ENCODE measurements at regions not wholly inside any gene's neighbourhood (a gene's known extent, or its start where the extent isn't known, plus 50 kb on each side); places are given as distances from the start of the nearest gene placed in this dataset.

DNA sequence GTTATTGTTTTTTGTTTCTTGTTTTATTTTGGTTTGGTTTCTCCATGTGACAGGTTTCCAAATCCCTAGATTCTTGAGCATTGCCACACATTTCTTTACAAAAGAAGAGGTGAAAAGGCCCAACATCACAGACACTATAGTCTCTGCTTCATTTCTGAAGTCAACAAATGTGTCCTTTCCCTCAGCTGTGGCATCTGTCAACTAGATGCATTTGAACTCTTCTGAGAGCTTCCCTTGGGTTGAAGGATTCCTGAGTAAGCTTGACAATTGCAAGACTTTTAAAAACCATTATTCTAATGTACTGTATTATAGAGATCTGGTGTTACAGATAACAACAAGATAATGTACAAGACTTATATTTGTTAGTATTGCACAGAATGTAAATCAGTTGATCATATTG, 703.3 kb upstream of the PKDCC start:
- TF ChIP-seq, protein P1, sequence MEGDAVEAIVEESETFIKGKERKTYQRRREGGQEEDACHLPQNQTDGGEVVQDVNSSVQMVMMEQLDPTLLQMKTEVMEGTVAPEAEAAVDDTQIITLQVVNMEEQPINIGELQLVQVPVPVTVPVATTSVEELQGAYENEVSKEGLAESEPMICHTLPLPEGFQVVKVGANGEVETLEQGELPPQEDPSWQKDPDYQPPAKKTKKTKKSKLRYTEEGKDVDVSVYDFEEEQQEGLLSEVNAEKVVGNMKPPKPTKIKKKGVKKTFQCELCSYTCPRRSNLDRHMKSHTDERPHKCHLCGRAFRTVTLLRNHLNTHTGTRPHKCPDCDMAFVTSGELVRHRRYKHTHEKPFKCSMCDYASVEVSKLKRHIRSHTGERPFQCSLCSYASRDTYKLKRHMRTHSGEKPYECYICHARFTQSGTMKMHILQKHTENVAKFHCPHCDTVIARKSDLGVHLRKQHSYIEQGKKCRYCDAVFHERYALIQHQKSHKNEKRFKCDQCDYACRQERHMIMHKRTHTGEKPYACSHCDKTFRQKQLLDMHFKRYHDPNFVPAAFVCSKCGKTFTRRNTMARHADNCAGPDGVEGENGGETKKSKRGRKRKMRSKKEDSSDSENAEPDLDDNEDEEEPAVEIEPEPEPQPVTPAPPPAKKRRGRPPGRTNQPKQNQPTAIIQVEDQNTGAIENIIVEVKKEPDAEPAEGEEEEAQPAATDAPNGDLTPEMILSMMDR (conservative IDR thresholded peaks at IDR 0.05; ENCODE audit: control insufficient read depth, insufficient read depth, low read depth, low read length) = no peak
- DNase-seq (ENCODE audit: low read depth) = no peak
- H3K4me3 ChIP-seq (ENCODE audit: control insufficient read depth, low read depth, low read length) = no peak overlapping the region

DNA sequence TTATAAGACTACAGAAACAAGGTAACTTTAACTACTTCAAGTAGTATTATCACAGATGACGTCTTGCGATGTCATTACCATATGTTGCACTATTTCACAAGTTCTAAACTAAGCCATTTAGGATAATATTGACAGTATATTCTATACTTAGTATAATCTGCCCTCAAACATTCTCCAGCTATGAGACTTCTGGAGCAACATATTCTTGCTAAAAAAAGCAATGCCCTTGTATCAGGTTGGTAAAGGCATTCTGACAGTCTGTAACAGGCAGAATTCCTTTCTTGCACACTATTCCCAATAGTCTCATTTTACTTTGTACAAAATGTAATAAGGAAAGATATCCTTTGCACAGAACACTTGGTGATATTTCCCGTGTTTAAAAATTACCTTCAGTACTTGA, 694.8 kb upstream of the PKDCC start:
- no peak overlapping the region for H3K4me3 ChIP-seq (ENCODE audit: control insufficient read depth, low read depth, low read length)
- TF ChIP-seq, protein P1 (conservative IDR thresholded peaks at IDR 0.05; ENCODE audit: control insufficient read depth, insufficient read depth, low read depth, low read length) = no peak
- DNase-seq (ENCODE audit: low read depth) = no peak

DNA sequence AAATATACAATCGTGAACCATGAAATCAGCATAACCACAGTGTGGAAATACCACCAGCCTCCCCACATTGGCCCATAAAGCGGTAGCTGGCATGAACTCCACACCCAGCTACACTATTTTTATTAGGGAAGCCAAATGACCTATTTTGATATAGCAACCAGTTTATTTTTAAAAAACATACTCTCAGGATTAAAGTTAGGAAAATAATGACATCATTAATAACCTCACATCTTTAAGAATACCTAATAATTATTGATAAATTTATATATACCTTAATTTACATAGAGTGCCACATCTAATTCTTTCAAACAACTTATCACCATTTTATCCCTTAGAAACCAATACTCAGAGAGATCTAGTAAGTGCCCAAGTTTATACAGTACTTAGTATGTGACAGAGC, 692.0 kb upstream of the PKDCC start:
- no peak for DNase-seq (ENCODE audit: low read depth)
- H3K4me3 ChIP-seq (ENCODE audit: control insufficient read depth, low read depth, low read length) = no peak overlapping the region
- TF ChIP-seq, protein P1 (conservative IDR thresholded peaks at IDR 0.05; ENCODE audit: control insufficient read depth, insufficient read depth, low read depth, low read length) = no peak

DNA sequence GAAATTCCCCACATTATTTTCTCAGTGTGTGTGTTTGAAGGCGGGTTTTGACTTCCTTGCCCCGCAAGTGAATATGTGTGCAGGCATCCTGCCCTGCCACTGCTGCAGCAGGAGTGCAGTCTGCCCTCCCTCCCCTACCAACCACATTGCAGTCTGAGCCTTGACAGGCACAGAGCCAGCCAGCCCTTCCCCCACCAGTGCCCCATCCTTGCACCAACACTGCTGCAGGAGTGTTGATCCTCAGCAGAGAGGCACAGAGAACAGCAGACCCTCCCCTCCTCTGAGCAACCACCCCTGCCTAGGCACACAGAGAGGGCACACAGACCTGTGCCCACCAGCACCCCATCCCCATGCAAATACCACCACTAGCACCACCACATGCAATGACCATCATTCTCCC, 683.0 kb upstream of the PKDCC start:
- no peak overlapping the region for H3K4me3 ChIP-seq (ENCODE audit: control insufficient read depth, low read depth, low read length)
- TF ChIP-seq, protein P1 (conservative IDR thresholded peaks at IDR 0.05; ENCODE audit: control insufficient read depth, insufficient read depth, low read depth, low read length) = no peak
- no peak for DNase-seq (ENCODE audit: low read depth)

DNA sequence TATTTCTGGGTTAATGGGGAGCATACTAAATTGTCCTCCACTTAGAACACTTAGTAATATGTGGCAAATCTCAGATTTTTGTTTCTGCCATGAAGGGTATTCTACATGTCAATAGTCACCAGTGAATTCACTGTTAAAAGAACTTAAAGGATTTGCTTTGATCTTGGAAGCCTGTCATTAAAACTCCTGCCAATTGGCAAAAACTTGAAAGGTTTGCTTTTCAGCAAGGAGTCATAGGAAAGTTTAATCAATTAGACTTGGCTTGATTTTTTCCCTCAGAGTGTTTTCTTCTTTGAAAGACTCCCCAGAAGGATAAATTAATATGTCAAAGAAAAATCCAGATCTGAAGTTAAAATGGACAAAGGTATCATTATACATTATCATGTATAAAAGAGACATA, 671.9 kb upstream of the PKDCC start:
- no peak for DNase-seq (ENCODE audit: low read depth)
- TF ChIP-seq, protein P1 (conservative IDR thresholded peaks at IDR 0.05; ENCODE audit: control insufficient read depth, insufficient read depth, low read depth, low read length) = no peak
- no peak overlapping the region for H3K4me3 ChIP-seq (ENCODE audit: control insufficient read depth, low read depth, low read length)

DNA sequence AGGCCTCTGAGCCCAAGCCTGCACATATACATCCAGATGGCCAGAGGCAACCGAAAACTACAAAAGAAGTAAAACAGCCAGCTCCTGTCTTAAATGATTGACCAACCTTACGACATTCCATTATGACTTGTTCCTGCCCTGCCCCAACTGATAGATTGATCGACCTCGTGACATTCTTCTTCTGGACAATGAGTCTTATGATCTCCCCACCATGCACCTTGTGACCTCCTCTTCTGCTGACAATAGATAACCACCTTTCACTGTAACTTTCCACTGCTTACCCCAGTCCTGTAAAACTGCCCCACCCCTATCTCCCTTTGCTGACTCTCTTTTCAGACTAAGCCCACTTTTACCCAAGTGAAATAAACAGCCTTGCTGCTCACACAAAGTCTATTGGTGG, 670.0 kb upstream of the PKDCC start:
- no peak for DNase-seq (ENCODE audit: low read depth)
- H3K4me3 ChIP-seq (ENCODE audit: control insufficient read depth, low read depth, low read length) = no peak overlapping the region
- TF ChIP-seq, protein P1 (conservative IDR thresholded peaks at IDR 0.05; ENCODE audit: control insufficient read depth, insufficient read depth, low read depth, low read length) = no peak

DNA sequence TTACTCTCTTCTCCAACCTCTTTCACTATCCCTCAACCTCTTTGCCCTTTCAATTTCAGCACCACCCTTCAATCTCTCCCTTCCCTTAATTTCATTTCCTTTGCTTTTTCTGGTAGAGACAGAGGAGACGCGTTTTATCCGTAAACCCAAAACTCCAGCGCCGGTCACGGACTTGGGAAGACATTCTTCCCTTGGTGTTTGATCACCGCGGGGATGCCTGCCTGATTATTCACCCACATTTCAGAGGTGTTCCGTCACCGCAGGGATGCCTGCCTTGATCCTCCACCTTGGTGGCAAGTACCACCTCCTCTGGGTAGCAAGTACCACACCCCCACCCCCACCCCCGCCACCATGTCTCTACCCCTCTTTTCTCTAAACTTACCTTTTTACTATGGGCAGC, 669.4 kb upstream of the PKDCC start:
- TF ChIP-seq, protein P1 (conservative IDR thresholded peaks at IDR 0.05; ENCODE audit: control insufficient read depth, insufficient read depth, low read depth, low read length) = no peak
- H3K4me3 ChIP-seq (ENCODE audit: control insufficient read depth, low read depth, low read length) = no peak overlapping the region
- no peak for DNase-seq (ENCODE audit: low read depth)

All from fibroblast of mammary gland (primary cell).